PFSK-1 (cell line): ENCODE measurements at regions not wholly inside any gene's neighbourhood (a gene's known extent, or its start where the extent isn't known, plus 50 kb on each side); places are given as distances from the start of the nearest gene placed in this dataset.

ENCODE experiments used
- POLR2AphosphoS5 ChIP-seq: IDR thresholded peaks from 2 replicates; pipeline ENCODE4 v1.6.1; 2012; ENCODE audit warnings: low read depth, mild to moderate bottlenecking, control low read depth, low read length, moderate library complexity
- REST ChIP-seq, 2 experiments: IDR thresholded peaks; 2 replicates each; pipeline versions ENCODE4 v1.6.1 to v1.8.0; 2011 to 2012; ENCODE audit warnings: low read depth in 2 of 2, low read length in 2 of 2, control low read depth in 1 of 2, inconsistent platforms in 1 of 2, mild to moderate bottlenecking in 1 of 2, moderate library complexity in 1 of 2; ENCODE audit not compliant: insufficient read depth in 1 of 2
- SIN3A ChIP-seq: IDR thresholded peaks from 2 replicates; pipeline ENCODE4 v1.6.1; 2012; ENCODE audit warnings: mild to moderate bottlenecking, low read length, moderate library complexity, borderline replicate concordance; ENCODE audit not compliant: insufficient read depth
- TAF1 ChIP-seq: IDR thresholded peaks from 2 replicates; pipeline ENCODE4 v1.6.1; 2012; ENCODE audit warnings: low read length, control low read depth, borderline replicate concordance; ENCODE audit not compliant: insufficient read depth

- TF ChIP-seq TAF1, result no peak
- no peak for TF ChIP-seq POLR2AphosphoS5
- no peak for TF ChIP-seq REST (IDR thresholded peaks at IDR 0.05; ENCODE audit: insufficient read depth in 1 of 2, low read depth in 2 of 2, low read length in 2 of 2)
- no peak for TF ChIP-seq SIN3A
Observed at GRCh38 chr1:4331767-4332163, 322.6 kb upstream of the AJAP1 start.
